ENCODE measurements at regions not wholly inside any gene's neighbourhood (a gene's known extent, or its start where the extent isn't known, plus 50 kb on each side); places are given as distances from the start of the nearest gene placed in this dataset.
A peak's percentile ranks its signal among the peaks of the same experiment; 100 is the strongest.
"Not testable (repeated sequence)": the region's sequence is repeated elsewhere in the genome, so short reads cannot be mapped to it uniquely, and the experiment has no call there.

- no peak for FAIRE-seq
These were observed 198.2 kb upstream of the CXorf66 start for GRCh38 chrX:140163371-140164159.

GRCh38 chrX:140157611-140158010 is 192.3 kb upstream of the CXorf66 start:
- FAIRE-seq: no peak

GRCh38 chrX:140157143-140157542 is 191.8 kb upstream of the CXorf66 start:
- FAIRE-seq: no peak

- no peak for FAIRE-seq
These were observed 186.0 kb upstream of the CXorf66 start for GRCh38 chrX:140151316-140151715.

- no peak for FAIRE-seq
These were observed 184.4 kb upstream of the CXorf66 start for GRCh38 chrX:140149761-140150160.

- peak; percentile 45 for FAIRE-seq
These were observed 176.2 kb upstream of the CXorf66 start for GRCh38 chrX:140141444-140142029.

GRCh38 chrX:140138492-140138891 is 173.2 kb upstream of the CXorf66 start:
- FAIRE-seq: not testable (repeated sequence)

- not testable (repeated sequence) for FAIRE-seq
These were observed 172.7 kb upstream of the CXorf66 start for GRCh38 chrX:140138065-140138464.

GRCh38 chrX:140132937-140133336 is 167.6 kb upstream of the CXorf66 start:
- no peak for FAIRE-seq

- FAIRE-seq: no peak
These were observed 158.1 kb upstream of the CXorf66 start for GRCh38 chrX:140123446-140123845.

GRCh38 chrX:140114059-140114458 is 148.7 kb upstream of the CXorf66 start:
- not testable (repeated sequence) for FAIRE-seq

- FAIRE-seq: no peak
These were observed 144.8 kb upstream of the CXorf66 start for GRCh38 chrX:140110081-140110650.

GRCh38 chrX:140104760-140105159 is 139.4 kb upstream of the CXorf66 start:
- no peak for FAIRE-seq

- no peak for FAIRE-seq
These were observed 133.9 kb upstream of the CXorf66 start for GRCh38 chrX:140099221-140099620.

GRCh38 chrX:140092121-140092520 is 126.8 kb upstream of the CXorf66 start:
- no peak for FAIRE-seq

GRCh38 chrX:140091125-140091886 is 126.0 kb upstream of the CXorf66 start:
- FAIRE-seq: no peak

- no peak for FAIRE-seq
These were observed 125.4 kb upstream of the CXorf66 start for GRCh38 chrX:140090800-140091124.

GRCh38 chrX:140088438-140088837 is 123.1 kb upstream of the CXorf66 start:
- FAIRE-seq: no peak

GRCh38 chrX:140087875-140088274 is 122.6 kb upstream of the CXorf66 start:
- FAIRE-seq: no peak

- no peak for FAIRE-seq
These were observed 121.4 kb upstream of the CXorf66 start for GRCh38 chrX:140086691-140087090.

- not testable (repeated sequence) for FAIRE-seq
These were observed 109.5 kb upstream of the CXorf66 start for GRCh38 chrX:140074851-140075250.

GRCh38 chrX:140071037-140071436 is 105.7 kb upstream of the CXorf66 start:
- no peak for FAIRE-seq

GRCh38 chrX:140065961-140066662 is 100.8 kb upstream of the CXorf66 start:
- no peak for FAIRE-seq

Data from islet of Langerhans (tissue), 1 donor.